Neural cell (in vitro differentiated cells): ENCODE measurements at regions not wholly inside any gene's neighbourhood (a gene's known extent, or its start where the extent isn't known, plus 50 kb on each side); places are given as distances from the start of the nearest gene placed in this dataset.

ENCODE experiments used
- CTCF ChIP-seq: fragments of 450-650 bp; IDR thresholded peaks from 2 replicates; pipeline ENCODE4 v1.5.1; 2014; ENCODE audit warnings: antibody characterized with exemption, mild to moderate bottlenecking, moderate library complexity; ENCODE audit not compliant: poor library complexity, severe bottlenecking
- EP300 ChIP-seq: fragments of 450-650 bp; conservative IDR thresholded peaks from 2 replicates; pipeline ENCODE4 v1.6.1; 2014; ENCODE audit warnings: antibody characterized with exemption, mild to moderate bottlenecking, moderate library complexity; ENCODE audit not compliant: poor library complexity, severe bottlenecking
- EZH2 ChIP-seq: fragments of 200-600, 300-800 bp; shearing (Covaris generic), sonication (generic); IDR thresholded peaks from 2 replicates; pipeline ENCODE4 v1.6.1; 2014; ENCODE audit warnings: antibody characterized with exemption, low read length, borderline replicate concordance, mild to moderate bottlenecking; ENCODE audit not compliant: insufficient read depth, poor library complexity, severe bottlenecking
- MXI1 ChIP-seq: fragments of 450-650 bp; conservative IDR thresholded peaks from 2 replicates; pipeline ENCODE4 v1.6.1; 2014; ENCODE audit warnings: antibody characterized with exemption, mild to moderate bottlenecking; ENCODE audit not compliant: poor library complexity, severe bottlenecking
- POLR2AphosphoS5 ChIP-seq: IDR thresholded peaks from 2 replicates; pipeline ENCODE4 v1.6.1; 2012
- RAD21 ChIP-seq: fragments of 450-650 bp; conservative IDR thresholded peaks from 2 replicates; pipeline ENCODE4 v1.6.1; 2014; ENCODE audit warnings: antibody characterized with exemption, mild to moderate bottlenecking, moderate library complexity
- SMC3 ChIP-seq: fragments of 450-650 bp; conservative IDR thresholded peaks from 2 replicates; pipeline ENCODE4 v1.6.1; 2014; ENCODE audit warnings: antibody characterized with exemption, mild to moderate bottlenecking, moderate library complexity; ENCODE audit not compliant: poor library complexity
- TAF1 ChIP-seq: IDR thresholded peaks from 2 replicates; pipeline ENCODE4 v1.6.1; 2012; ENCODE audit warnings: low read depth
- TF ChIP-seq, protein P1 (sequence below): IDR thresholded peaks from 2 replicates; pipeline ENCODE4 v1.6.1; 2012; ENCODE audit warnings: borderline replicate concordance

DNA sequence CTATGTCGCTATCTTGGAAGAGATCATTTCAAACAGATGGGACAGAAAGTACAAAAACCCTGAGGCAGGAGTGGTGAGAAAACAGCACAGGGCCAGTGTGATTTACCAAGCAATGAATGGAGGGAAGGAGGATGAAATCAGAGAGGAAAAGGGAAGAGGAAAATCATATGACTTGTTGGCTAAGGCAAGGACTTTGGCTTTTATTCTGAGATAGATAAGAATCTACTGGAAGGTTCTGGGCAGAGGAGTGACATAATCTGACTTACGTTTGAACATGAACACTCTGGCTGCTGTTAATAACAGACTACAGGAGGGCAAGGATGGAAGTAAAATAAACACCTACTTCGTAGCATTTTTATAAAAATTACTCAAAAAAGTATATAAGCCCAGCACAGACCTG, 207.8 kb upstream of the SLC7A11 start:
- TF ChIP-seq SMC3 (no peak), CTCF (no peak), EP300 (no peak), TAF1 (no peak), POLR2AphosphoS5 (no peak), RAD21 (no peak), MXI1 (no peak), EZH2 (no peak)
- TF ChIP-seq, protein P1, sequence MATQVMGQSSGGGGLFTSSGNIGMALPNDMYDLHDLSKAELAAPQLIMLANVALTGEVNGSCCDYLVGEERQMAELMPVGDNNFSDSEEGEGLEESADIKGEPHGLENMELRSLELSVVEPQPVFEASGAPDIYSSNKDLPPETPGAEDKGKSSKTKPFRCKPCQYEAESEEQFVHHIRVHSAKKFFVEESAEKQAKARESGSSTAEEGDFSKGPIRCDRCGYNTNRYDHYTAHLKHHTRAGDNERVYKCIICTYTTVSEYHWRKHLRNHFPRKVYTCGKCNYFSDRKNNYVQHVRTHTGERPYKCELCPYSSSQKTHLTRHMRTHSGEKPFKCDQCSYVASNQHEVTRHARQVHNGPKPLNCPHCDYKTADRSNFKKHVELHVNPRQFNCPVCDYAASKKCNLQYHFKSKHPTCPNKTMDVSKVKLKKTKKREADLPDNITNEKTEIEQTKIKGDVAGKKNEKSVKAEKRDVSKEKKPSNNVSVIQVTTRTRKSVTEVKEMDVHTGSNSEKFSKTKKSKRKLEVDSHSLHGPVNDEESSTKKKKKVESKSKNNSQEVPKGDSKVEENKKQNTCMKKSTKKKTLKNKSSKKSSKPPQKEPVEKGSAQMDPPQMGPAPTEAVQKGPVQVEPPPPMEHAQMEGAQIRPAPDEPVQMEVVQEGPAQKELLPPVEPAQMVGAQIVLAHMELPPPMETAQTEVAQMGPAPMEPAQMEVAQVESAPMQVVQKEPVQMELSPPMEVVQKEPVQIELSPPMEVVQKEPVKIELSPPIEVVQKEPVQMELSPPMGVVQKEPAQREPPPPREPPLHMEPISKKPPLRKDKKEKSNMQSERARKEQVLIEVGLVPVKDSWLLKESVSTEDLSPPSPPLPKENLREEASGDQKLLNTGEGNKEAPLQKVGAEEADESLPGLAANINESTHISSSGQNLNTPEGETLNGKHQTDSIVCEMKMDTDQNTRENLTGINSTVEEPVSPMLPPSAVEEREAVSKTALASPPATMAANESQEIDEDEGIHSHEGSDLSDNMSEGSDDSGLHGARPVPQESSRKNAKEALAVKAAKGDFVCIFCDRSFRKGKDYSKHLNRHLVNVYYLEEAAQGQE = no peak
